ENCODE measurements at regions not wholly inside any gene's neighbourhood (a gene's known extent, or its start where the extent isn't known, plus 50 kb on each side); places are given as distances from the start of the nearest gene placed in this dataset.

DNA sequence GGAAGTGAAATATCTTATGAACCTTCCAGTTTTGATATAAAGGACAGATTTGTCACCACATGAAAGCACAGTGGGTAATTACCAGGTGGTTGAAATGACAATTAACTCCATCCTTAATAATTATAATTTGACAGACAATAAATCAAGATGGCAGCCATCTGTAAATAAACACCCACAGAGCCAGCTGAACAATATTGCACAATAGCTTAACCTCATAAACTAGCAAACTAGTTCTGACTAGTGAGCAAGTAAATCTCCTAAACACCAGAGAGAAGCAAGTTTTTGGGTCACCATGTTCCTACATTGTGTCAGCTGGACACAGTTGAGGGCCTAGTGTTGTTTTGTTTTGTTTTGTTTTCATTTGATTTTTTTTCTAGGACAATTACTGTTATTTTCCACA, 577.4 kb downstream of the ACTL7B start:
- Histone ChIP-seq H3K36me3 (replicated peaks; ENCODE audit: low read depth, low read length) (no peaks in the 10 kb centered on the region), H3K4me1 (ENCODE audit: low read length) (peaks cover 2% of the 10 kb centered on the region; the same call in 1 of the 2 replicates), H4K20me1 (ENCODE audit: insufficient read depth, low read length) (no peaks in the 10 kb centered on the region), H3K9me3 (ENCODE audit: insufficient read depth, low read length) (no peaks in the 10 kb centered on the region), H3K4me2 (ENCODE audit: low read length) (no peak overlapping the region), H3K4me3 (ENCODE audit: low read length) (no peak overlapping the region), H2AFZ (ENCODE audit: low read depth, low read length) (no peak overlapping the region), H3K27me3 (ENCODE audit: low read depth, low read length) (0 out of 2 replicates have a peak, but pooled peaks cover 5% of the 10 kb centered on the region), H3K79me2 (ENCODE audit: low read length) (no peaks in the 10 kb centered on the region), H3K9ac (ENCODE audit: low read length) (no peak overlapping the region), H3K27ac (ENCODE audit: low read length) (no peak overlapping the region)
- TF ChIP-seq EZH2phosphoT487 (IDR thresholded peaks at IDR 0.05; ENCODE audit: low read depth) = no peak
- TF ChIP-seq CTCF (IDR thresholded peaks at IDR 0.05; ENCODE audit: low read depth, low read length) = no peak

- H3K36me3 ChIP-seq (replicated peaks; ENCODE audit: low read depth, low read length) = no peaks in the 10 kb centered on the region
- no peaks in the 10 kb centered on the region for H4K20me1 ChIP-seq (ENCODE audit: insufficient read depth, low read length)
- no peak overlapping the region for H3K4me3 ChIP-seq (ENCODE audit: low read length)
- H3K9me3 ChIP-seq (ENCODE audit: insufficient read depth, low read length) = no peaks in the 10 kb centered on the region
- no peak overlapping the region for H3K4me2 ChIP-seq (ENCODE audit: low read length)
- no peak overlapping the region for H2AFZ ChIP-seq (ENCODE audit: low read depth, low read length)
- TF ChIP-seq EZH2phosphoT487 (IDR thresholded peaks at IDR 0.05; ENCODE audit: low read depth) (no peak), CTCF (IDR thresholded peaks at IDR 0.05; ENCODE audit: low read depth, low read length) (no peak)
- no peaks in the 10 kb centered on the region for H3K79me2 ChIP-seq (ENCODE audit: low read length)
- H3K4me1 ChIP-seq (ENCODE audit: low read length) = no peaks in the 10 kb centered on the region
- 0 out of 2 replicates have a peak, but pooled peaks cover 5% of the 10 kb centered on the region for H3K27me3 ChIP-seq (ENCODE audit: low read depth, low read length)
- H3K27ac ChIP-seq (ENCODE audit: low read length) = no peak overlapping the region
- H3K9ac ChIP-seq (ENCODE audit: low read length) = no peak overlapping the region
Measured at GRCh38 chr9:108277216-108277615, 578.6 kb downstream of the ACTL7B start.

DNA sequence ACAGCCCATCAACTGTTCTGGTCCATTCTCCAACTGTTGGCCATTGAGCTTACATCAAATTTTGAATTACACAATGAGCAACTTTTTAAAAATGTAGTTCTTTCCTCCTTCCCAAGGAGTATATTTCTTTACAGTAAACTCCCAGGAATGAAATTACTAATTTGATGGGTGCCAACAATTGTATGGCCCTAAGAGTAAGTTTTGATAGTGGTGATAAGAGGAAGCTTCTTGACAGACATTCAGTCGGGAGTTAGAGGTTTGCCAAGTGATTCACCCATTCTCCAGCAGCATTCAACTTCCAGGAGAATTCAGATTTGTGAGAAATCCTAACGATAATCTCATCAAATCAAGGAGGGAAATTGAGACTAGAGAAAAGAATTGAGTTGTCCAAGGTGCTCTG, 579.9 kb downstream of the ACTL7B start:
- H3K4me2 ChIP-seq (ENCODE audit: low read length) = no peak overlapping the region
- H3K27me3 ChIP-seq (ENCODE audit: low read depth, low read length) = peaks cover 8% of the 10 kb centered on the region; the same call in 1 of the 2 replicates
- H3K4me1 ChIP-seq (ENCODE audit: low read length) = no peaks in the 10 kb centered on the region
- H3K27ac ChIP-seq (ENCODE audit: low read length) = no peak overlapping the region
- H3K36me3 ChIP-seq (replicated peaks; ENCODE audit: low read depth, low read length) = no peaks in the 10 kb centered on the region
- no peaks in the 10 kb centered on the region for H4K20me1 ChIP-seq (ENCODE audit: insufficient read depth, low read length)
- no peaks in the 10 kb centered on the region for H3K9me3 ChIP-seq (ENCODE audit: insufficient read depth, low read length)
- no peak overlapping the region for H2AFZ ChIP-seq (ENCODE audit: low read depth, low read length)
- no peaks in the 10 kb centered on the region for H3K79me2 ChIP-seq (ENCODE audit: low read length)
- no peak overlapping the region for H3K9ac ChIP-seq (ENCODE audit: low read length)
- H3K4me3 ChIP-seq (ENCODE audit: low read length) = no peak overlapping the region
- TF ChIP-seq EZH2phosphoT487 (IDR thresholded peaks at IDR 0.05; ENCODE audit: low read depth) = no peak

GRCh38 chr9:108274971-108275370, 580.8 kb downstream of the ACTL7B start:
- Histone ChIP-seq H3K36me3 (replicated peaks; ENCODE audit: low read depth, low read length) (no peaks in the 10 kb centered on the region), H3K27ac (ENCODE audit: low read length) (no peak overlapping the region), H3K4me2 (ENCODE audit: low read length) (no peak overlapping the region), H3K4me1 (ENCODE audit: low read length) (no peaks in the 10 kb centered on the region), H3K9ac (ENCODE audit: low read length) (no peak overlapping the region), H3K4me3 (ENCODE audit: low read length) (no peak overlapping the region), H3K27me3 (ENCODE audit: low read depth, low read length) (peaks cover 8% of the 10 kb centered on the region; the same call in 1 of the 2 replicates), H3K79me2 (ENCODE audit: low read length) (no peaks in the 10 kb centered on the region), H3K9me3 (ENCODE audit: insufficient read depth, low read length) (no peaks in the 10 kb centered on the region), H4K20me1 (ENCODE audit: insufficient read depth, low read length) (no peaks in the 10 kb centered on the region), H2AFZ (ENCODE audit: low read depth, low read length) (no peak overlapping the region)
- TF ChIP-seq EZH2phosphoT487 (IDR thresholded peaks at IDR 0.05; ENCODE audit: low read depth) (no peak), CTCF (IDR thresholded peaks at IDR 0.05; ENCODE audit: low read depth, low read length) (no peak)
